ENCODE measurements at regions not wholly inside any gene's neighbourhood (a gene's known extent, or its start where the extent isn't known, plus 50 kb on each side); places are given as distances from the start of the nearest gene placed in this dataset.

DNA sequence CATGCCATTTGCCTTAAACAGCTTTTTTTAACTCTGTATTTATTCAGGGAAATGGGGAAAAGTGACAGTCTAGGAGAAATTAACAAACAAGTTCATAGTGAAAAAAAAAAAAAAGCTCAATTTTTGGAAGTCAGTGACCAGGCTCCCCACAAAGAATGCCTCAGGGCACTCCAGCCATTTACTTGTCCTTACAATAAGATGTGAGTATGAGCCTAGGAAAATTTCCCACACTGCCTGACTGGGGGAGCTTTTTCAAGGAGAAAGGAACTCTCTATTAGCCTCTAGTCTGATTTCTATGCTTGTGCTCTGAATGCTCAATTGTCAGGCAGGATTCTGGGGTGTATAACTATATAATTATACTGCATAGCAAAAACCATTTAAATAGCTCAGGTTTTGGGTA is 74.9 kb upstream of the NRBF2 start:
- no peak for TF ChIP-seq CTCF (IDR thresholded peaks at IDR 0.05)
- TF ChIP-seq POLR2A (IDR thresholded peaks at IDR 0.05): no peak

All from adrenal gland (tissue), 5 donors.